GM12875 (cell line): ENCODE measurements at regions not wholly inside any gene's neighbourhood (a gene's known extent, or its start where the extent isn't known, plus 50 kb on each side); places are given as distances from the start of the nearest gene placed in this dataset.

Source experiments
- H3K4me3 ChIP-seq: one replicate; pipeline ENCODE4 v1.5.1; 2011; ENCODE audit warnings: low read depth, low read length, control low read depth
- TF ChIP-seq, protein P1 (sequence below): IDR thresholded peaks from 2 replicates; pipeline ENCODE4 v1.5.1; 2011; ENCODE audit warnings: low read depth, mild to moderate bottlenecking, control low read depth, inconsistent platforms, low read length, moderate library complexity, borderline replicate concordance; ENCODE audit not compliant: insufficient read depth

DNA sequence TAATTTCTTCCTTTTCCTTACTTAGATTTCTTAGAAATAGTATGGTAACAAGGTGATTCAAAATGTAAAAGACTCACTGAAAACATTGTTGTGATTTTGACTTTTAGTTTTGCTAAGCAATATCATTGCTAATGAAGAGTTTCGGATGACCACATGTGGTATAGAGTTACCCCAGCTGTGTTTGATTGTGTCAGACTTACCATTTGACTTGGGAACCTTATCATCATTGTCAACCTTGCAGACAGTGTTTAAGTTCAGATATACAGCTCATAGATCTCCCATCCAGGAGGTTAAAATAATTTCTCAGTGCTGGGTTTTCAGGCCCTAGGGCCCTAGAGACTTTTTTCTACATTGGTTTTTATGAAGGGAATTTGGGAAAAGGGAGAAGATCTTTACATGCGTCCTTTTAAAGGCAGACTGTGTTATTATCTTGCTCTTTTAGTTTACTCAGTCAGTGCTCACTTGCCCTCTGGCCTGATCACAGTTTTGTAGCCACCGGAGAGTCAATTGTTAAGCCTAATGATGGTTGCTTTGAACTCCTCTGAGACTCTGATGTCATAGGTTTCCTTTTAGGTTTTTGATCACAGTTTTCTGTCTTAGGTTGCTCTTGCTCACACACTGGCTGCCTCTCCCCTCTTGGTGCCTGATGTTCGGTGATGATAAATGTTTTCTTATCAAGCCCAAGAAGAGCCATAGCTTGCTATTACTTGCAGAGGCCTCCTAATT, 133.5 kb upstream of the ZPLD1 start:
- H3K4me3 ChIP-seq, result no peak overlapping the region
- TF ChIP-seq, protein P1, sequence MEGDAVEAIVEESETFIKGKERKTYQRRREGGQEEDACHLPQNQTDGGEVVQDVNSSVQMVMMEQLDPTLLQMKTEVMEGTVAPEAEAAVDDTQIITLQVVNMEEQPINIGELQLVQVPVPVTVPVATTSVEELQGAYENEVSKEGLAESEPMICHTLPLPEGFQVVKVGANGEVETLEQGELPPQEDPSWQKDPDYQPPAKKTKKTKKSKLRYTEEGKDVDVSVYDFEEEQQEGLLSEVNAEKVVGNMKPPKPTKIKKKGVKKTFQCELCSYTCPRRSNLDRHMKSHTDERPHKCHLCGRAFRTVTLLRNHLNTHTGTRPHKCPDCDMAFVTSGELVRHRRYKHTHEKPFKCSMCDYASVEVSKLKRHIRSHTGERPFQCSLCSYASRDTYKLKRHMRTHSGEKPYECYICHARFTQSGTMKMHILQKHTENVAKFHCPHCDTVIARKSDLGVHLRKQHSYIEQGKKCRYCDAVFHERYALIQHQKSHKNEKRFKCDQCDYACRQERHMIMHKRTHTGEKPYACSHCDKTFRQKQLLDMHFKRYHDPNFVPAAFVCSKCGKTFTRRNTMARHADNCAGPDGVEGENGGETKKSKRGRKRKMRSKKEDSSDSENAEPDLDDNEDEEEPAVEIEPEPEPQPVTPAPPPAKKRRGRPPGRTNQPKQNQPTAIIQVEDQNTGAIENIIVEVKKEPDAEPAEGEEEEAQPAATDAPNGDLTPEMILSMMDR, result no peak

DNA sequence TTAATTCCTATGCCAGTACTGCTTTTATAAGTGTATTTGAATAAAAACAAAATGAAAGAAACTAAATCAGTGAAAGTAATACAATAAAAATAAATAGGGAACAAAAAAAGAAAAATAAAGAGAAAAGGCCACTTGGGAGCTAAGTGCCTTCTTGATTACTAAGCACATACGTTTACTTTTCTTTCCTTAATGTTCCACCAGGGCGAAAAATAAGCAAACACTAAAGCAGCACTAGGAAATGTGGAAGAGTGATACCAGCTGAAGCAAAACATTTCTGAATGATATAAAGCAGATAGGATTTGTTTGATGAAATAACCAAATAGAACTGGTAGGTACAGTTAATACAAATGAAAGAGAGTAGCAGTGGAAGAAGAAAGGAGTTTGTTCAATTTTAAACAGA, 132.8 kb upstream of the ZPLD1 start:
- no peak overlapping the region for H3K4me3 ChIP-seq
- TF ChIP-seq, protein P1, result no peak

DNA sequence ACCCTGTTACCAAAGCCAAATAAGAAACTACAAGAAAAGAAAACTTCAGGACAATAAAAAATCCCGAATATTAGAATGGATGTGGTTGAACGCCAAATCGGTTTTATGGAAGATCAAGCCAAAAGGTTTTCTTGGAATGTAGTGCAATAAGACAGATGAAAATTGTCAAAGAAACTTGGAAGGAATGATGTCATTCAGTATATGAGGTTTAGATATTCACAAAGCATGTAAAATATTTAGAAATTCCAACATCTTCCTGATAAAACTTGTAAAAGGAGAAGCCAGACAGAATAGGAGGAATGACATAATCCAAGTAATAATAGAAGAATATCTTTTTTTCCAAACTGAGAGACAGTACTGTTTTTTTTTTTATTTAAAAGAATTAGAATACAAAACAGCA, 130.3 kb upstream of the ZPLD1 start:
- TF ChIP-seq, protein P1, result no peak
- H3K4me3 ChIP-seq, result no peak overlapping the region

DNA sequence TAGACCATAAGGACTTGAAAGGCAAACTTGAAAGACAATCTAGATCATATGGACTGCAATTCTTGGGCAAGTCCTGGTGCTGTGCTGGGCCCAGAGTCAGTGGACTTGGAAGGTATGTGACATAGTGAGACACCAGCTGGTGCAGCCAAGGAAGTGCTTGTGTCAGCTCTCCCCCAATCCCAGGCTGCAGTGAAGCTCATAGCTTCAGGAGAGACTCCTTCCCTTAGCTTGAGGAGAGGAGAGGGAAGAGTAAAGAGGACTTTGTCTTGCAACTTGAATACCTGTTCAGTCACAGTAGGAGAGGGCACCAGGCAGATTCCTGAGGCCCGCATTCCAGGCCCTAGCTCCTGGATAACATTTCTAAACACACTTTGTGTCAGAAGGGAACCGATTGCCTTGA, 127.4 kb upstream of the ZPLD1 start:
- no peak overlapping the region for H3K4me3 ChIP-seq
- TF ChIP-seq, protein P1, result no peak

DNA sequence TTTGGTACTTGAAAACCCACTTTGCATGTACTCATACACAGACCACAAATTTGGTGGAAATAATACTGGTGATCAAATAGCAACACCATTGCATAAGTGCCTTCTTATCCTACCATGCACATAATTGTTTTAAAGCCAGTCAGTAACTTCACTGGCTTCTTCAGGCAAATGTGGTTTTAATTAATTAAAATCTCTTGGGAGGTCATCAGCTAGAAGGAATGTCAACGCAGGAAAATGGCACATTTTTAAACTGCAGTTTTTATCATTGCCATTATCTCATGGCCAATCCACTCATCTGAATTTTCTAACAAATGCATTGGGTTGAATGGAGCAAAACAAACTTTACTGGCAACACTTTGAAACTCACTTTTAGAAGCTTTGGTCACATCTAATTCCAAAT, 105.7 kb upstream of the ZPLD1 start:
- TF ChIP-seq, protein P1, result no peak

DNA sequence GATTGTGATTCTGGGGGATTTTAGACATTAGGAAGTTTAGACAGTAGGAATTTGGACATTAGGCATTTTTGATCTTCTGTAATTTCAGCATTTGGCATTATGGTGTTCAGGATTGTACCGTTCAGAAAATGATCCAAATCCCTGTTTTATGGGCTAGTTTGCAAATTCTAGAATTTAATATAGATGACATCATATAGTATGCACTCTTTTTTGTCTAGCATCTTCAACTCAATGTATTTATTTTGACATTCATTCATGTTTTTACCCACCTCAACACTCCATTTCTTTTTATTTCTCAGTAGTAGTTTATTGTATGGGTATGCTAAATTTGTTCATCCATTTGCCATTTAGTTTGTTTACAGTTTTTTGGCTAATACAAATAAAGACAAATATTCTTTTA, 105.3 kb upstream of the ZPLD1 start:
- TF ChIP-seq, protein P1, result no peak

More for the DNA sequence above, 105.7 kb upstream of the ZPLD1 start:
- no peak overlapping the region for H3K4me3 ChIP-seq

DNA sequence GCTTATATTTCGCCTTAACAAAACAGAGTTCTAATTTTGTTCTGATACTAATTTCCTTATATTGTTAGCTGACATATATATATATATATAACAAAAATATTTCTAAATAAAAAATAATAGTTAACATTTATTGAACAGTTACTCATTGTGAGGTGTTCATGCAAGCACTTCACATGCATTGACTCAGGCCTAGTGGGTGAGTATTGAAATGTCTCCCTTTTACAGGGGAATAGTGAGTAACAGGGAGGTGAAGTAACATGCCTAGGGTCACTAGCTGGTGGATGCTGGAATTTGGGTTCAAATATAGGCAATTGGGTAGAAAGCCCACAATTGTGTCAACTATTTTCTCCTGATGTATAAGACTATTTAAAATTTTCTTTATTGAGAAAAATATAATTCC, 102.6 kb upstream of the ZPLD1 start:
- TF ChIP-seq, protein P1, result no peak
- no peak overlapping the region for H3K4me3 ChIP-seq

More for the DNA sequence above, 105.3 kb upstream of the ZPLD1 start:
- H3K4me3 ChIP-seq, result no peak overlapping the region
